ENCODE measurements at regions not wholly inside any gene's neighbourhood (a gene's known extent, or its start where the extent isn't known, plus 50 kb on each side); places are given as distances from the start of the nearest gene placed in this dataset.

GRCh38 chr9:88852794-88853193 lies 138.5 kb upstream of the S1PR3 start:
- no peak for TF ChIP-seq CTCF (IDR thresholded peaks at IDR 0.05; ENCODE audit: insufficient read depth, low read length, poor library complexity, severe bottlenecking)
- no peak for TF ChIP-seq EZH2phosphoT487 (conservative IDR thresholded peaks at IDR 0.05; ENCODE audit: low read length)

Data from SU-DHL-6 (cell line).